GM19351 (cell line): ENCODE measurements at regions not wholly inside any gene's neighbourhood (a gene's known extent, or its start where the extent isn't known, plus 50 kb on each side); places are given as distances from the start of the nearest gene placed in this dataset.

Source experiments
- ATAC-seq: cut with Tn5 transposase; IDR thresholded peaks from one replicate; pipeline ENCODE4 v1.9.1; 2021; ENCODE audit warnings: mild to moderate bottlenecking, moderate library complexity; ENCODE audit not compliant: unreplicated experiment

DNA sequence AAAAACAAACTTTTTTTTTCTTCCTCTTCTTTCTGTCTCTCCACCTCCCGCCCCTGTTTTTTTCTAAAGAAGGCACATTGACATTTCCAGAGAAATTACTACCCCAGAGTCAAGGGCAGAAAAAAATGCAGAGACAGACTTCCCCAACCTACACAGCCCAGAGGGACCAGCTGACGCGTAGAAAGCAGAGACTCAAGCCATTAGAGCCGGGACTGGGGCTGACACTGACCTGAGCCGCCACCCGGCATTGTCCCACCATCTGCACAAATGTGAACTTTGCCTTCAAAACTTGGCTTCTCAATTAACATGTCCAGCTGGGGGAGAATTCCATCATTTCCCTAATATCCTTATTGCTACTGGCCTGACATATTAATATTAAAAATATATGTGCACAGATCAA, 385.6 kb downstream of the NR2F2 start:
- no peak for ATAC-seq

GRCh38 chr15:96716478-96716877, 386.0 kb downstream of the NR2F2 start:
- no peak for ATAC-seq

DNA sequence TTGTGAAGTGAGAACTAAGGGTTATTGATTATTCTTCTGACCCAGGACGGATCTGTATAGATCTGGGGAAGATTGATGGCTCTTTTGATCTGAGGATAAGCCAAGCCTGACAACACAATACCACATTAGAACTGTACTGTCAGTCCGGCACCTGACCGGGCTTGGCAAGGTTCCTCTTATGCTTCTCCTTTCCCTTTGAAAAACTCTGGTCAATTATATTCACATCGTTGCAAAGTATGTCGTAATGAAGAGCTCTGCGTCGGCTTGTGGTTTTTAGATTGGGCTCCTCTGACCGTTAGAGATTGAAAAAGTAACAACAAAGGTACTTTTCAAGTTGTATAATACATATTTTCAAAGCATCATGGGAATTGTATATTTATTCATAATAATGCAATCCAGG, 389.8 kb downstream of the NR2F2 start:
- no peak for ATAC-seq

- ATAC-seq, result no peak
These were observed 390.2 kb downstream of the NR2F2 start for GRCh38 chr15:96720656-96721055.

GRCh38 chr15:96728591-96728990, 398.1 kb downstream of the NR2F2 start:
- no peak for ATAC-seq

DNA sequence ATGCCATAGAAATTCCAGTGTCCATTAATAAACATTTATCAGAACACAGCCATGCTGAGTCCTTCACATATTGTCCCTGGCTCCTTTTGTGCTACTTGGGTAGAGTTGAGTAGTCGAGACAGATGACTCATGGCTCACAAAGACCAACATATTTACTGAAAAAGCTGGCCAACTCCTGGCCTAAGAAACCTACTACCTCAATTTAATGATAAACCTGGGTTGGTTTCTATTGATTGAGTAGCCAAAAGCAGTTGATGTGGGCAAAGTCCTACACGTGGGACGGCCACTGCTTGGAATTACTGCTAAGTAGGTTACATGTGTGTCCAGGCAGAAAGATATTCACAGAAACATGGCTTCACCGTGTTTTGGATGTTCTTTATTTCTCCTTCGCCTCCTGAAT, 402.2 kb downstream of the NR2F2 start:
- no peak for ATAC-seq

GRCh38 chr15:96733721-96734120, 403.2 kb downstream of the NR2F2 start:
- ATAC-seq, result no peak

- no peak for ATAC-seq
These were observed 405.2 kb downstream of the NR2F2 start for GRCh38 chr15:96735632-96736240.

DNA sequence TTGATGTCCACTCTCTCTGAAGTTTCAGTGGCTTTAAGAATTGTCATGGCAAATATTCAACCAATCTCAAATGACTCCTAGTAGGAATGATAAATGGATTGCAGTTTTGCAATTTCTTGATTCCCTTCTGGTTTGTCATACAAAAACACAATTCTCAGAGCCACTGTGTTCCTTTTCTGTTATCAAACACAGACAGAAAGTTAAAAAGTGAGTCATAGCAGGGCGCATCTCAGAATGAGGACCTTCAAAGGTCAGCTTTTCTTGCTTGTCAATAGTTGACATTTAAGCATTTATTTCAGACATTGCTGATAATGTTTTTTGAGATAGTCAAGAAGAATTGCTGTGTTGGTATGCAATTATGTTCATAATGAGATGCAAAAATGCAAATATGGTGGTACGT, 405.9 kb downstream of the NR2F2 start:
- ATAC-seq, result no peak

DNA sequence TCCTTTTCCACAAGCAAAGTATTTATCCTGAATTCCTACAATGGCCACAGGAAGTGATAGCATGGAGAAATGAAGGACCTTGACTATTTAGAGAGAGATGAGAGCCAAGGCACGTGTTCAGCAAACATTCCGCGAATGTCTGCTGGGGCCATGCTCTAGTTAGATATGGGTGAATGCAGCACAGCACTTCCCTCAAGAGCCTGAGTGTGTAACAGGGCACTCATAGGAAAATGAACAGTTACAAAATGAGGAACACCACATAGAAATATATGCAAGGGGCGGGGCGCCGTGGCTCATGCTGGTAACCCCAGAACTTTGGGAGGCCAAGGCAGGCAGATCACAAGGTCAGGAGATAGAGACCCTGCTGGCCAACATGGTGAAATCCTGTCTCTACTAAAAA, 406.9 kb downstream of the NR2F2 start:
- ATAC-seq, result no peak

DNA sequence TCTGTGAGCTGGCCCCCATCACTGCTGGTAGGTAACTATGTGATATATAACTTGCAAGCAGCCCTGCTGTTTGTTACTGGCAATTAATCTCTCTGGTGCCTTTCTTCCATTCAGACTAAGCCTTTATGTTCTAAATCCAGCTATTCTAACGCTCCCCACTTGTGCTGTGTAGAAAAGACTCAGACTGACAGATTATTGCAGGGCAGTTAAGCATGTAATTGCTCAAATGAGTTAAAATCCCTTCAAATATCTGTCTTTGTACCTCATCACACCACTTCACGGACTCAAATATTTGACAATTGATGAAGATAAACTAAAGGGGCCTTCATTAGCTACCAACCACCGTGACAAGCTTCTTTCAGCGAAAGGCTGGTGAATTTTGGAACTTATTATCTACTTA, 416.2 kb downstream of the NR2F2 start:
- ATAC-seq, result no peak

DNA sequence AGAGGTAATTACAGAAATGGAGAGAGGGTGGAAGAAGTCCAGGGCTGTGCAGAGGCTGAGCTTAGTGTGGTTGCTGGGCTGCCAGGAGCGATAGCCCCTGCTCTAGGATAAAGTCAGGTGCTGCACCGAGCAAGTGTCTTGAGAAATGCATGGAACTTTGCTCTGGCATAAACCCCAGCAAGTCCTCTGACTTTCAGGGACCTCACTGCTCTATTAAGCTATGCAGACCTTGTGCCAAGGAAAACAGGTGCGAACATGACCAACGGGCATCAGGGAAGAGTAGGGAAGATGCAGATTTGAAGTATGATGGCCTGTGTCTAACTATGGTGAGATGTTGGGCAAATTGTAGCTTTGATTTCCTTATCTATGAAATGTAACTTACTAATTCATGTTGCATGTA, 416.8 kb downstream of the NR2F2 start:
- no peak for ATAC-seq

DNA sequence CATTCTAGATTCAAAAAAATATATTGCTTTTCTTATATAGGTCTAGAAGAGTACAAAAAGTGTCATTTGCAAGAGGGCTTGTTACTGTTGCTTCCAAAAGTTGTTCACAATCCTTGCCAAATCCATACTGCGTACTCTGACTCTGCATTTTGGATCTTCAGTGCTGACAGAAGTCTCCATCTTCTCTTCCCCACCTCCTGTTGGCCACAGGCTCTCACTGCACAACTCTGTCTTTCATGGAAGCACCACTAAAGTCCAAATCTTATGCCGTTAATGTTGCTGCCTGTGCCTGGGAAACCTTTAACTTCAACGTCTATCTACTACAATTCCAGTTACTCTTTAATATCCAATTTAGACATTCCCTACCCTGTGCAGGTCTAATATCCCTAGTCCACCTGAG, 419.9 kb downstream of the NR2F2 start:
- ATAC-seq, result no peak

DNA sequence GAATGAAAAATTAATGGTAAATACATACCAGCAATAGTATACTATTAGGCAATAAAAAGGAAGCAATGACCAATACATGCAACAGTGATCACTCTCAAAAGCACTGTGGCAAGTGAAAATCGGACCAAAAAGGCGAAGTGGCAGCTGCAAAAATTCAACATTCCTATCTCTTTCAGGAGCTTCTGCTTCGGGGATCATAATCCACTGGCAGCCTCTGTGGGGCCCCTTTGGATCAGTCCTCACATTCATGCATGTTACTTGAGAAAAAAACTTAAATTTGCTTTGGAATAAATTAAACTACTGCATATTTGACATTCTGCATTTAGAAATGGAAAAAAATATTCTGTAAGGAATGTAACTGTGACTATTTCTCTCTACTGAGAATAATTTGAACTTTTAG, 425.6 kb downstream of the NR2F2 start:
- ATAC-seq, result no peak

GRCh38 chr15:96756656-96757055, 426.2 kb downstream of the NR2F2 start:
- no peak for ATAC-seq

GRCh38 chr15:96762566-96762965, 432.1 kb downstream of the NR2F2 start:
- ATAC-seq, result no peak

GRCh38 chr15:96764501-96764900, 434.0 kb downstream of the NR2F2 start:
- ATAC-seq, result no peak

DNA sequence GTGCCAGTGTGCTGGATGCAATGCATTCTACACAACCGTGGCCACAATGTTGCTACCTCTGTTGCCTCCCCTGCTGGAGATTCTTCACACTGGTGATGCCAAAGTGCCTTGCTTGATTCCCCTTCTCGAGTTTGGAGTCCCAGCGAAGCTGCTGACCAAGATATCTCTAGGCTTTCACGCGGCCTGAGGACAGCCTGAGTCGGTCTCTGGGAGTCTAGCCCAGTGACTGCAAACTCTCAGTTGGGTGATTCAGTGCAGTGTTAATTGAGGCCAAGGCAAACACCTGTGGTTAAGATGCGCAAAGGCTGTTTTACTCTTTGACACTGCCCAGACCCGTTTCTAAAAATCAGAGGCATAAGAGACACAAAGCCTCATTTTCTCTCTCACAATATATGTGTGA, 434.4 kb downstream of the NR2F2 start:
- ATAC-seq, result no peak

DNA sequence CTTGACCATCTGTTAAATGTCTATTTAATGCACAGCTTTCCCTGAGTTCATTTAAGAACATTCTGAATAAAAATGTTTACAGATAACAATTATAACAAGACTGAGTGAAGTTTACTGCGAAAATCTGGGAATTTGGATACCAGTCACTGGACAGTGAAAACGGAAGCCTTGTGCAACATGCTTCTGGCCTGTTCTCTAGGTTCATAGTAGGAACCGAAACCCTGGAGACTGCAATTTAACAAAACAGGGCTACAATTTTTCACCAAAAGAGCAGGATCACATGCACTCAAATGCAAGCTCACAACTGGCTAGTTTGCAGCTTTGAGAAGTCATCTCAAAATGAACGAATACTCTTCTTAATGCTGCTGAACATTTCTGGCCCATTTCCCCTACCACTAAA, 435.9 kb downstream of the NR2F2 start:
- no peak for ATAC-seq

GRCh38 chr15:96767703-96768434, 437.4 kb downstream of the NR2F2 start:
- ATAC-seq, result no peak

DNA sequence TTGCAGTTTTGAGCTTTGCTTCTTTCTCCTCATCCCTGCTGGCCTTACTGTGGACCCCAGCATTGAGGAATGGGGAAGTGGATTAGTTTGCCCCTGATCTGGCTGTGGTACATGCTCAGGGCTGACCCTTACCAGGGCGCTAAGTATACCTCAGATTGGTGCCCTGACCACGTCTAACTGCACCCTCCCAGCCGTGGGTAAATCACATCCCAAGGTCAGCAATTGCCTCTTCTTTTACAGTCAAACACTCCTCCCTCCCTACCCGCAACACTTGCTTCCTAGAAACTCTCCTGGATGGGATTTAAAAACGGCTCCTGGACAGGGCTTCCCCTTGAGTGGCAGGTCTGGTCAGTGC, 437.9 kb downstream of the NR2F2 start:
- ATAC-seq, result no peak

DNA sequence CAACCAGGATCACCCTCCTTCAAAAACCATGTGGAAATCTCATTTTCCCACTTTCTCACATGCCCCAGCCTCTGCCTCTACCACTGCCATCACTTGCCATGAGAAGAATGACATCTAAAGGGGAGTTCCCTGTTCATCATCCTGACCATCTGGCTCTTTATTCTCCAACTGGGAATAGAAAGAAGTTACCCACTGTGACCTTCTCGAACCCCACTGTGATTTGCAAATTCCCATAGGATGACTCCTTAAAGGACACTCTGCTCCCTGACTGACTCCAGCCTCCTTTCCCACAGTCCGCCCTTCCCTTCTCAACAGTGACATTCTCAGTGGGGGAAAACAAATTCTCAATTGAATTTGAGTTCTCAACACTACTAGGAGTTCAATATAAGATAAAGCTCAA, 440.5 kb downstream of the NR2F2 start:
- no peak for ATAC-seq

- ATAC-seq, result no peak
These were observed 443.7 kb downstream of the NR2F2 start for GRCh38 chr15:96774216-96774615.
